Medulla oblongata (tissue), 1 donor: ENCODE measurements at regions not wholly inside any gene's neighbourhood (a gene's known extent, or its start where the extent isn't known, plus 50 kb on each side); places are given as distances from the start of the nearest gene placed in this dataset.
"Not testable (repeated sequence)": the region's sequence is repeated elsewhere in the genome, so short reads cannot be mapped to it uniquely, and the experiment has no call there.

Experiments used
- DNase-seq: peaks from one replicate; pipeline ENCODE4 v3.0.0-alpha.2; 2015; ENCODE audit errors: extremely low spot score

GRCh38 chr11:45407226-45407625 is 121.1 kb upstream of the SYT13 start:
- no peak for DNase-seq

- DNase-seq = no peak
These were observed 120.0 kb upstream of the SYT13 start for GRCh38 chr11:45405916-45406670.

- DNase-seq = not testable (repeated sequence)
These were observed 117.4 kb upstream of the SYT13 start for GRCh38 chr11:45403521-45403920.

- no peak for DNase-seq
These were observed 116.0 kb upstream of the SYT13 start for GRCh38 chr11:45402049-45402630.

GRCh38 chr11:45400591-45400990 is 114.5 kb upstream of the SYT13 start:
- no peak for DNase-seq

- no peak for DNase-seq
These were observed 113.0 kb upstream of the SYT13 start for GRCh38 chr11:45399166-45399565.

- no peak for DNase-seq
These were observed 112.2 kb upstream of the SYT13 start for GRCh38 chr11:45398325-45398724.

GRCh38 chr11:45396394-45396793 is 110.3 kb upstream of the SYT13 start:
- DNase-seq = no peak

GRCh38 chr11:45395947-45396346 is 109.8 kb upstream of the SYT13 start:
- no peak for DNase-seq

- DNase-seq = no peak
These were observed 109.3 kb upstream of the SYT13 start for GRCh38 chr11:45395421-45395820.

GRCh38 chr11:45394294-45395085 is 108.3 kb upstream of the SYT13 start:
- no peak for DNase-seq

- DNase-seq = no peak
These were observed 107.7 kb upstream of the SYT13 start for GRCh38 chr11:45393826-45394225.

GRCh38 chr11:45393334-45393733 is 107.2 kb upstream of the SYT13 start:
- no peak for DNase-seq

GRCh38 chr11:45392591-45393091 is 106.5 kb upstream of the SYT13 start:
- no peak for DNase-seq

- DNase-seq = no peak
These were observed 106.0 kb upstream of the SYT13 start for GRCh38 chr11:45392154-45392553.

- no peak for DNase-seq
These were observed 105.2 kb upstream of the SYT13 start for GRCh38 chr11:45391168-45391850.

GRCh38 chr11:45390407-45390806 is 104.3 kb upstream of the SYT13 start:
- DNase-seq = no peak

GRCh38 chr11:45388472-45388871 is 102.3 kb upstream of the SYT13 start:
- DNase-seq = no peak

GRCh38 chr11:45387885-45388284 is 101.7 kb upstream of the SYT13 start:
- not testable (repeated sequence) for DNase-seq

- no peak for DNase-seq
These were observed 100.8 kb upstream of the SYT13 start for GRCh38 chr11:45386972-45387371.

- no peak for DNase-seq
These were observed 99.7 kb upstream of the SYT13 start for GRCh38 chr11:45385844-45386243.

- DNase-seq = no peak
These were observed 99.3 kb upstream of the SYT13 start for GRCh38 chr11:45385423-45385822.
